Omental fat pad (tissue), 3 donors: ENCODE measurements at regions not wholly inside any gene's neighbourhood (a gene's known extent, or its start where the extent isn't known, plus 50 kb on each side); places are given as distances from the start of the nearest gene placed in this dataset.

Experiments used
- ATAC-seq: fragments of 150-250 bp; one replicate; pipeline ENCODE4 v1.9.1; 2016; ENCODE audit warnings: mild to moderate bottlenecking, moderate library complexity; ENCODE audit not compliant: low FRiP score
- DNase-seq: peaks from one replicate; pipeline ENCODE4 v3.0.0-alpha.2; 2019; ENCODE audit warnings: low spot score
- CTCF ChIP-seq, 3 donors: fragments of 450-650 bp; IDR thresholded peaks; one replicate each; pipeline ENCODE4 v1.5.1; 2016 to 2017; ENCODE audit warnings: antibody characterized with exemption in 3 of 3, mild to moderate bottlenecking in 3 of 3, moderate library complexity in 2 of 3

- no peak for ATAC-seq
- TF ChIP-seq CTCF (IDR thresholded peaks at IDR 0.05) = no peak
- no peak for DNase-seq
These were observed 62.5 kb upstream of the PRDX6 start for GRCh38 chr1:173414539-173415226.

- DNase-seq (no peak), ATAC-seq (no peak)
- no peak for TF ChIP-seq CTCF (IDR thresholded peaks at IDR 0.05)
These were observed 61.6 kb upstream of the PRDX6 start for GRCh38 chr1:173415490-173415889.

- ATAC-seq (no peak), DNase-seq (no peak)
- no peak for TF ChIP-seq CTCF (IDR thresholded peaks at IDR 0.05)
These were observed 61.2 kb upstream of the PRDX6 start for GRCh38 chr1:173415905-173416450.

GRCh38 chr1:173417563-173417962, 59.6 kb upstream of the PRDX6 start:
- ATAC-seq = no peak

GRCh38 chr1:173418107-173418985, 58.8 kb upstream of the PRDX6 start:
- DNase-seq = no peak
- ATAC-seq = no peak
- no peak for TF ChIP-seq CTCF (IDR thresholded peaks at IDR 0.05)

More at GRCh38 chr1:173417563-173417962, 59.6 kb upstream of the PRDX6 start:
- TF ChIP-seq CTCF (IDR thresholded peaks at IDR 0.05) = no peak
- no peak for DNase-seq

- peak in 1 of 3 donors; percentile 82 for TF ChIP-seq CTCF (IDR thresholded peaks at IDR 0.05)
- no peak for DNase-seq
- peak; percentile 63 for ATAC-seq
These were observed 56.8 kb upstream of the PRDX6 start for GRCh38 chr1:173420330-173420806.
